SK-N-SH treated with all-trans-retinoic acid at 6 μM for 48 hours (cell line): ENCODE measurements at regions not wholly inside any gene's neighbourhood (a gene's known extent, or its start where the extent isn't known, plus 50 kb on each side); places are given as distances from the start of the nearest gene placed in this dataset.

Source experiments
- ESRRG ChIP-seq: fragments of 250-450 bp; sonication (Bioruptor Pico); IDR thresholded peaks from 2 replicates; pipeline ENCODE4 v1.6.1; 2021; ENCODE audit warnings: mild to moderate bottlenecking
- PATZ1 ChIP-seq: fragments of 250-450 bp; sonication (Bioruptor Pico); IDR thresholded peaks from 2 replicates; pipeline ENCODE4 v1.8.0; 2020; ENCODE audit warnings: mild to moderate bottlenecking, moderate library complexity, borderline replicate concordance
- TCF4 ChIP-seq: fragments of 250-450 bp; sonication (Bioruptor Pico); IDR thresholded peaks from 2 replicates; pipeline ENCODE4 v1.8.0; 2021; ENCODE audit warnings: mild to moderate bottlenecking, moderate library complexity, borderline replicate concordance

- no peak for TF ChIP-seq PATZ1 (CRISPR knock-in tag)
- no peak for TF ChIP-seq TCF4 (CRISPR knock-in tag)
- TF ChIP-seq ESRRG (CRISPR knock-in tag), result no peak
Measured at GRCh38 chr12:64983771-64984278, 137.3 kb downstream of the WIF1 start.
